ENCODE measurements at regions not wholly inside any gene's neighbourhood (a gene's known extent, or its start where the extent isn't known, plus 50 kb on each side); places are given as distances from the start of the nearest gene placed in this dataset.
A peak's percentile ranks its signal among the peaks of the same experiment; 100 is the strongest.

- Mint-ChIP-seq H3K4me3 (ENCODE audit: unreplicated experiment) (no peak overlapping the region), H3K27ac (ENCODE audit: unreplicated experiment) (no peak overlapping the region), H3K4me1 (ENCODE audit: low read depth, unreplicated experiment) (peaks cover 2% of the 10 kb centered on the region), H3K27me3 (ENCODE audit: low read depth, unreplicated experiment) (no peaks in the 10 kb centered on the region), H3K9me3 (ENCODE audit: unreplicated experiment) (no peaks in the 10 kb centered on the region), H3K36me3 (ENCODE audit: low read depth, unreplicated experiment) (no peaks in the 10 kb centered on the region)
- peaks cover 2% of the 10 kb centered on the region for H3K27me3 ChIP-seq (ENCODE audit: insufficient read depth, low read length)
- H3K27ac ChIP-seq (ENCODE audit: low read depth, low read length), result no peak overlapping the region
- H3K4me1 ChIP-seq (ENCODE audit: insufficient read depth, low read length), result peaks cover 4% of the 10 kb centered on the region
- no peaks in the 10 kb centered on the region for H3K9me3 ChIP-seq (ENCODE audit: insufficient read depth, low read depth, low read length)
- DNase-seq (ENCODE audit: low read depth), result no peak
- H3K79me2 ChIP-seq (ENCODE audit: insufficient read depth, low read length), result no peaks in the 10 kb centered on the region
- H4K20me1 ChIP-seq (ENCODE audit: insufficient read depth, low read length), result no peaks in the 10 kb centered on the region
- no peaks in the 10 kb centered on the region for H3K36me3 ChIP-seq (ENCODE audit: insufficient read depth, low read length)
- no peak overlapping the region for H3K4me3 ChIP-seq (ENCODE audit: insufficient read depth, low read depth, low read length)
- no peak for FAIRE-seq
- no peak overlapping the region for H3K9ac ChIP-seq (ENCODE audit: low read length)
- H2AFZ ChIP-seq (ENCODE audit: low read depth, low read length), result no peak overlapping the region
- no peak overlapping the region for H3K4me2 ChIP-seq (ENCODE audit: low read length)
- TF ChIP-seq EZH2 (IDR thresholded peaks at IDR 0.05; ENCODE audit: insufficient read depth, low read length) (no peak), CTCF (IDR thresholded peaks at IDR 0.05; ENCODE audit: insufficient read depth, low read depth, low read length) (peak; percentile 33)
Measured at GRCh38 chr3:182621435-182622240, 171.7 kb upstream of the ATP11B start.

- H3K27me3 ChIP-seq (ENCODE audit: insufficient read depth, low read length), result peaks cover 2% of the 10 kb centered on the region
- H3K27ac ChIP-seq (ENCODE audit: low read depth, low read length), result no peak overlapping the region
- Mint-ChIP-seq H3K27ac (ENCODE audit: unreplicated experiment) (no peak overlapping the region), H3K4me1 (ENCODE audit: low read depth, unreplicated experiment) (peaks cover 2% of the 10 kb centered on the region), H3K27me3 (ENCODE audit: low read depth, unreplicated experiment) (no peaks in the 10 kb centered on the region), H3K4me3 (ENCODE audit: unreplicated experiment) (no peak overlapping the region), H3K36me3 (ENCODE audit: low read depth, unreplicated experiment) (no peaks in the 10 kb centered on the region), H3K9me3 (ENCODE audit: unreplicated experiment) (no peaks in the 10 kb centered on the region)
- H3K4me2 ChIP-seq (ENCODE audit: low read length), result no peak overlapping the region
- no peak overlapping the region for H3K4me3 ChIP-seq (ENCODE audit: insufficient read depth, low read depth, low read length)
- H4K20me1 ChIP-seq (ENCODE audit: insufficient read depth, low read length), result no peaks in the 10 kb centered on the region
- no peak for DNase-seq (ENCODE audit: low read depth)
- no peak overlapping the region for H2AFZ ChIP-seq (ENCODE audit: low read depth, low read length)
- FAIRE-seq, result no peak
- H3K9me3 ChIP-seq (ENCODE audit: insufficient read depth, low read depth, low read length), result no peaks in the 10 kb centered on the region
- peaks cover 4% of the 10 kb centered on the region for H3K4me1 ChIP-seq (ENCODE audit: insufficient read depth, low read length)
- no peaks in the 10 kb centered on the region for H3K36me3 ChIP-seq (ENCODE audit: insufficient read depth, low read length)
- TF ChIP-seq CTCF (IDR thresholded peaks at IDR 0.05; ENCODE audit: insufficient read depth, low read depth, low read length), result no peak
- no peak for TF ChIP-seq EZH2 (IDR thresholded peaks at IDR 0.05; ENCODE audit: insufficient read depth, low read length)
- H3K9ac ChIP-seq (ENCODE audit: low read length), result no peak overlapping the region
- no peaks in the 10 kb centered on the region for H3K79me2 ChIP-seq (ENCODE audit: insufficient read depth, low read length)
Measured at GRCh38 chr3:182622241-182622545, 171.1 kb upstream of the ATP11B start.

Data from astrocyte (in vitro differentiated cells and primary cell).